ENCODE measurements at regions not wholly inside any gene's neighbourhood (a gene's known extent, or its start where the extent isn't known, plus 50 kb on each side); places are given as distances from the start of the nearest gene placed in this dataset.

GRCh38 chr3:153029350-153029749, 132.7 kb upstream of the RAP2B start:
- TF ChIP-seq CTCF (IDR thresholded peaks at IDR 0.05; ENCODE audit: insufficient read depth, low read length, severe bottlenecking) = no peak
- no peak for FAIRE-seq
- DNase-seq (ENCODE audit: low read depth) = peak; percentile 85
- H3K27me3 ChIP-seq (ENCODE audit: control insufficient read depth, insufficient read depth, low read length) = no peaks in the 10 kb centered on the region
- H3K4me3 ChIP-seq (ENCODE audit: low read depth, low read length) = no peak overlapping the region
- no peaks in the 10 kb centered on the region for H3K36me3 ChIP-seq (ENCODE audit: control insufficient read depth, insufficient read depth, low read length)

- no peaks in the 10 kb centered on the region for H3K36me3 ChIP-seq (ENCODE audit: control insufficient read depth, insufficient read depth, low read length)
- FAIRE-seq = no peak
- H3K4me3 ChIP-seq (ENCODE audit: low read depth, low read length) = no peak overlapping the region
- H3K27me3 ChIP-seq (ENCODE audit: control insufficient read depth, insufficient read depth, low read length) = no peaks in the 10 kb centered on the region
- DNase-seq (ENCODE audit: low read depth) = no peak
- no peak for TF ChIP-seq CTCF (IDR thresholded peaks at IDR 0.05; ENCODE audit: insufficient read depth, low read length, severe bottlenecking)
Observed at GRCh38 chr3:153032891-153033290, 129.1 kb upstream of the RAP2B start.

GRCh38 chr3:153036846-153037245, 125.2 kb upstream of the RAP2B start:
- DNase-seq (ENCODE audit: low read depth) = no peak

GRCh38 chr3:153038367-153038766, 123.7 kb upstream of the RAP2B start:
- Histone ChIP-seq H3K4me3 (ENCODE audit: low read depth, low read length) (no peak overlapping the region), H3K27me3 (ENCODE audit: control insufficient read depth, insufficient read depth, low read length) (no peaks in the 10 kb centered on the region), H3K36me3 (ENCODE audit: control insufficient read depth, insufficient read depth, low read length) (no peaks in the 10 kb centered on the region)
- FAIRE-seq = no peak
- DNase-seq (ENCODE audit: low read depth) = no peak
- TF ChIP-seq CTCF (IDR thresholded peaks at IDR 0.05; ENCODE audit: insufficient read depth, low read length, severe bottlenecking) = no peak

More at GRCh38 chr3:153036846-153037245, 125.2 kb upstream of the RAP2B start:
- no peak overlapping the region for H3K4me3 ChIP-seq (ENCODE audit: low read depth, low read length)
- no peak for FAIRE-seq
- no peak for TF ChIP-seq CTCF (IDR thresholded peaks at IDR 0.05; ENCODE audit: insufficient read depth, low read length, severe bottlenecking)
- no peaks in the 10 kb centered on the region for H3K27me3 ChIP-seq (ENCODE audit: control insufficient read depth, insufficient read depth, low read length)
- H3K36me3 ChIP-seq (ENCODE audit: control insufficient read depth, insufficient read depth, low read length) = no peaks in the 10 kb centered on the region

GRCh38 chr3:153038779-153039178, 123.2 kb upstream of the RAP2B start:
- FAIRE-seq (no peak), DNase-seq (ENCODE audit: low read depth) (peak; percentile 40)
- no peaks in the 10 kb centered on the region for H3K27me3 ChIP-seq (ENCODE audit: control insufficient read depth, insufficient read depth, low read length)
- no peak overlapping the region for H3K4me3 ChIP-seq (ENCODE audit: low read depth, low read length)
- no peaks in the 10 kb centered on the region for H3K36me3 ChIP-seq (ENCODE audit: control insufficient read depth, insufficient read depth, low read length)
- TF ChIP-seq CTCF (IDR thresholded peaks at IDR 0.05; ENCODE audit: insufficient read depth, low read length, severe bottlenecking) = no peak

- no peak for TF ChIP-seq CTCF (IDR thresholded peaks at IDR 0.05; ENCODE audit: insufficient read depth, low read length, severe bottlenecking)
- H3K36me3 ChIP-seq (ENCODE audit: control insufficient read depth, insufficient read depth, low read length) = no peaks in the 10 kb centered on the region
- DNase-seq (ENCODE audit: low read depth) (no peak), FAIRE-seq (no peak)
- H3K27me3 ChIP-seq (ENCODE audit: control insufficient read depth, insufficient read depth, low read length) = no peaks in the 10 kb centered on the region
- no peak overlapping the region for H3K4me3 ChIP-seq (ENCODE audit: low read depth, low read length)
Observed at GRCh38 chr3:153041181-153041580, 120.8 kb upstream of the RAP2B start.

Measured in bronchial epithelial cell (primary cell).